OCI-LY3 (cell line): ENCODE measurements at regions not wholly inside any gene's neighbourhood (a gene's known extent, or its start where the extent isn't known, plus 50 kb on each side); places are given as distances from the start of the nearest gene placed in this dataset.

ENCODE experiments used
- H2AFZ ChIP-seq: fragments of 200-600, 300-600 bp; shearing (Covaris generic); 2 replicates; pipeline ENCODE4 v1.6.0; 2014; ENCODE audit warnings: antibody characterized with exemption, low read depth, low read length
- H3K27ac ChIP-seq: fragments of 200-600, 300-600 bp; sonication (generic); 2 replicates; pipeline ENCODE4 v1.5.1; 2014; ENCODE audit warnings: mild to moderate bottlenecking, low read length, moderate library complexity, mixed read lengths
- H3K27me3 ChIP-seq: fragments of 200-600, 300-600 bp; sonication (generic); 2 replicates; pipeline ENCODE4 v1.6.1; 2014; ENCODE audit warnings: low read depth, low read length, mixed read lengths
- H3K36me3 ChIP-seq: fragments of 200-600, 300-600 bp; sonication (generic); replicated peaks from 2 replicates; pipeline ENCODE3; 2014; ENCODE audit warnings: low read depth, low read length, mixed read lengths
- H3K4me1 ChIP-seq: fragments of 300-600, 200-600 bp; sonication (generic); 2 replicates; pipeline ENCODE4 v1.6.1; 2014; ENCODE audit warnings: low read length, mixed read lengths
- H3K4me2 ChIP-seq: fragments of 200-600, 300-600 bp; sonication (generic); 2 replicates; pipeline ENCODE4 v1.6.1; 2014; ENCODE audit warnings: low read length, mixed read lengths
- H3K4me3 ChIP-seq: fragments of 300-600, 200-600 bp; sonication (generic); 2 replicates; pipeline ENCODE4 v1.5.1; 2014; ENCODE audit warnings: antibody characterized with exemption, mild to moderate bottlenecking, low read length, moderate library complexity
- H3K79me2 ChIP-seq: fragments of 300-600, 200-600 bp; shearing (Covaris generic); 2 replicates; pipeline ENCODE4 v1.6.1; 2014; ENCODE audit warnings: mild to moderate bottlenecking, low read length, mixed read lengths
- H3K9ac ChIP-seq: fragments of 300-600, 200-600 bp; shearing (Covaris generic); 2 replicates; pipeline ENCODE4 v1.6.0; 2014; ENCODE audit warnings: mild to moderate bottlenecking, low read length, moderate library complexity
- H3K9me3 ChIP-seq: fragments of 200-600, 300-600 bp; shearing (Covaris generic); 2 replicates; pipeline ENCODE4 v1.6.1; 2014; ENCODE audit warnings: low read length, mixed read lengths; ENCODE audit not compliant: insufficient read depth
- H4K20me1 ChIP-seq: fragments of 200-600, 300-600 bp; sonication (generic); 2 replicates; pipeline ENCODE4 v1.6.1; 2016; ENCODE audit warnings: low read length, mixed read lengths; ENCODE audit not compliant: insufficient read depth
- EZH2phosphoT487 ChIP-seq: fragments of 200-600 bp; shearing (Covaris generic); IDR thresholded peaks from 2 replicates; pipeline ENCODE4 v1.6.1; 2018; ENCODE audit warnings: antibody characterized with exemption, mixed run types, low read depth
- TF ChIP-seq, protein P1 (sequence below): fragments of 200-600, 300-600 bp; sonication (generic); IDR thresholded peaks from 2 replicates; pipeline ENCODE4 v1.5.1; 2014; ENCODE audit warnings: antibody characterized with exemption, low read length, low read depth

- Histone ChIP-seq H3K79me2 (no peaks in the 10 kb centered on the region), H3K4me2 (no peak overlapping the region), H3K27ac (no peak overlapping the region), H3K27me3 (no peaks in the 10 kb centered on the region), H2AFZ (no peak overlapping the region), H4K20me1 (no peaks in the 10 kb centered on the region), H3K4me1 (peaks cover 25% of the 10 kb centered on the region), H3K4me3 (no peak overlapping the region), H3K9ac (no peak overlapping the region), H3K36me3 (peaks cover 3% of the 10 kb centered on the region), H3K9me3 (no peaks in the 10 kb centered on the region)
- TF ChIP-seq EZH2phosphoT487, result no peak
- TF ChIP-seq, protein P1, sequence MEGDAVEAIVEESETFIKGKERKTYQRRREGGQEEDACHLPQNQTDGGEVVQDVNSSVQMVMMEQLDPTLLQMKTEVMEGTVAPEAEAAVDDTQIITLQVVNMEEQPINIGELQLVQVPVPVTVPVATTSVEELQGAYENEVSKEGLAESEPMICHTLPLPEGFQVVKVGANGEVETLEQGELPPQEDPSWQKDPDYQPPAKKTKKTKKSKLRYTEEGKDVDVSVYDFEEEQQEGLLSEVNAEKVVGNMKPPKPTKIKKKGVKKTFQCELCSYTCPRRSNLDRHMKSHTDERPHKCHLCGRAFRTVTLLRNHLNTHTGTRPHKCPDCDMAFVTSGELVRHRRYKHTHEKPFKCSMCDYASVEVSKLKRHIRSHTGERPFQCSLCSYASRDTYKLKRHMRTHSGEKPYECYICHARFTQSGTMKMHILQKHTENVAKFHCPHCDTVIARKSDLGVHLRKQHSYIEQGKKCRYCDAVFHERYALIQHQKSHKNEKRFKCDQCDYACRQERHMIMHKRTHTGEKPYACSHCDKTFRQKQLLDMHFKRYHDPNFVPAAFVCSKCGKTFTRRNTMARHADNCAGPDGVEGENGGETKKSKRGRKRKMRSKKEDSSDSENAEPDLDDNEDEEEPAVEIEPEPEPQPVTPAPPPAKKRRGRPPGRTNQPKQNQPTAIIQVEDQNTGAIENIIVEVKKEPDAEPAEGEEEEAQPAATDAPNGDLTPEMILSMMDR, result no peak
Measured at GRCh38 chr2:181772777-181773176, 92.5 kb upstream of the NEUROD1 start.

DNA sequence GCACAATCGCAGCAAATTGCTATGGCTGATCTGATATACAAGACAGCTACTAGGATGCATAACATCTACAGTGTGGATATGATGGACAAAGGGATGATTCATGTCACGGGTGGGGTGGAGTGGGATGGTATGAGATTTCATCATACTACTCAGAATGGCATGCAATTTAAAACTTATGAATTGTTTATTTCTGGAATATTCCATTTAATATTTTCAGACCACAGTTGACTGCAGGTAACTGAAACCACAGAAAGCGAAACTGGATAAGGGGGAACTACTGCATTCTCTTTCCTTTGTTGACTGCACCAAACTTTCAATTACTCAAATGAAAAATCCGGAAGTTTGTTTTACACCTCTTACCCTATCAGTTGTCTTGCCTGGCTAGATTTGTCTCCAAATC is 94.4 kb upstream of the NEUROD1 start:
- Histone ChIP-seq H3K4me2 (peak overlapping the region; percentile 66), H3K4me1 (peaks cover 35% of the 10 kb centered on the region), H3K27ac (no peak overlapping the region; the same call in 1 of the 2 replicates), H3K4me3 (0 out of 2 replicates have a peak overlapping the region, but pooled peaks have one; percentile 36), H3K9me3 (no peaks in the 10 kb centered on the region), H3K36me3 (peaks cover 3% of the 10 kb centered on the region), H3K79me2 (no peaks in the 10 kb centered on the region), H3K27me3 (no peaks in the 10 kb centered on the region), H3K9ac (no peak overlapping the region), H4K20me1 (no peaks in the 10 kb centered on the region), H2AFZ (no peak overlapping the region)
- TF ChIP-seq, protein P1, result no peak
- no peak for TF ChIP-seq EZH2phosphoT487

DNA sequence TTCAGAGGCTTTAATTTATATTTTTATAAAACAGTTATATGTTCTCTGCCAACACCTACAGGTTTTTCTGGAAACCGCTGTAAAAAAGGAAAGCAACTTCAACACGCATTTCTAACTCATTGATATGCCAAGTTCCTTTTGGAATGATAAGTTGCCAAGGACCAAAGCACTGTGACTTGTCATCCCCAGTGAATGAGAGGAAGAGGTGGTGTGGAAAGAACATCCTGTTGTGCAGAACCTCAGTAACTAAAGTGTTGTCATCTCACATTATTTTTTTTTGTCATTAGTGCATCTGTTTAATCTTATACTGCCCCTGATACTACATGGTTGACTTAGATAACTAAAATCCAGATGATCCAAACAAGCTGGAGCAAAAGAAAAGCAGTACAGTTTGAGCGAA is 96.0 kb upstream of the NEUROD1 start:
- H3K27ac ChIP-seq, result no peak overlapping the region
- no peak overlapping the region for H3K9ac ChIP-seq
- H3K4me2 ChIP-seq, result no peak overlapping the region
- H3K79me2 ChIP-seq, result no peaks in the 10 kb centered on the region
- TF ChIP-seq, protein P1, result no peak
- no peak for TF ChIP-seq EZH2phosphoT487
- H2AFZ ChIP-seq, result no peak overlapping the region
- H3K4me1 ChIP-seq, result peaks cover 51% of the 10 kb centered on the region
- no peaks in the 10 kb centered on the region for H4K20me1 ChIP-seq
- no peaks in the 10 kb centered on the region for H3K9me3 ChIP-seq
- H3K4me3 ChIP-seq, result no peak overlapping the region
- peaks cover 3% of the 10 kb centered on the region for H3K36me3 ChIP-seq
- H3K27me3 ChIP-seq, result no peaks in the 10 kb centered on the region

DNA sequence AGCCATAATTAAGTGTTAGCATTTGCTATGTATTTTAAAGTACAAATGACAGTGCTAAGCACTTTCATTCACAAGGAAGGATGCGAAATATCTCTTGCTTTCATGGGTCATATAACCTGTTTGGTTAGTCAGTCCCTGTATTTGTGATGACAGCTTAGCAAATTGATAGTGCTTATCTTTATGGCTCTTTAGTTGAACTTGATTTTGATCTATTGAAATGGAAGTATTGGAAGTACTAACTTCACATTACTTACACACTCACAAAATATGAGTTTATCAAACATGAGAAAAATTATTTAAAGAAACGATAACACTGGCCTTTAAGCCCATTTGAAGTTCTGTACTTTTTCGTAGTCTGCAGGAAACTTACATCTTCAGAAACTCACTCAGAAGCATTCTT is 97.4 kb upstream of the NEUROD1 start:
- H3K27ac ChIP-seq, result no peak overlapping the region
- H3K79me2 ChIP-seq, result no peaks in the 10 kb centered on the region
- H2AFZ ChIP-seq, result no peak overlapping the region
- H3K27me3 ChIP-seq, result no peaks in the 10 kb centered on the region
- no peak overlapping the region for H3K4me2 ChIP-seq
- TF ChIP-seq, protein P1, result no peak
- no peak for TF ChIP-seq EZH2phosphoT487
- no peaks in the 10 kb centered on the region for H4K20me1 ChIP-seq
- H3K4me3 ChIP-seq, result no peak overlapping the region
- H3K9me3 ChIP-seq, result no peaks in the 10 kb centered on the region
- peaks cover 3% of the 10 kb centered on the region for H3K36me3 ChIP-seq
- H3K4me1 ChIP-seq, result peaks cover 50% of the 10 kb centered on the region
- H3K9ac ChIP-seq, result no peak overlapping the region
